Stimulated activated CD4-positive, alpha-beta T cell treated with anti-CD3 and anti-CD28 coated beads, Interleukin-1b, Interleukin-23, amount 100 ng/mL, for 24 hours (primary cell): ENCODE measurements at regions not wholly inside any gene's neighbourhood (a gene's known extent, or its start where the extent isn't known, plus 50 kb on each side); places are given as distances from the start of the nearest gene placed in this dataset.
"Not testable (repeated sequence)": the region's sequence is repeated elsewhere in the genome, so short reads cannot be mapped to it uniquely, and the experiment has no call there.

ENCODE experiments used
- DNase-seq, 4 experiments: peaks; one replicate each; pipeline ENCODE4 v3.0.0-alpha.2; 2020; ENCODE audit warnings: low read depth in 4 of 4, low spot score in 1 of 4

DNA sequence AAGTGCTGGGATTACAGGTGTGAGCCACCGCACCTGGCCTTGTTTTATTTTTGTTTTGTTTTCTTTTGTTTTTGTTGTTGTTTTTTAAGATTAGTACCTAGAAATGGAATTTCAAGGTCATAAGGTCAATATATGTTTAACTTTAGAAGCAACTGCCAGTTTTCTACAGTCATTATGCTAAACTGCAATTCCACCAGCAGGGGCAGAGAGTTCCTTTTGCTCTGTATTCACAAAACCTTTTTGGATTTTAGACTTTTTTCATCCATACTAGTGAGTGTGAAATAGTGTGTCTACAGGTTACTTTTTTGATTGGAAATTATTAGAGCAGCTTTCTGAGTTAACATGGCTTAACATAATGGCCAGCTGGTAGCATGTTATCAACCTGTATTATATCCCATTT is 580.6 kb downstream of the TRIML1 start:
- no peak for DNase-seq

- no peak for DNase-seq
Observed at GRCh38 chr4:188722911-188723310, 583.7 kb downstream of the TRIML1 start.

DNA sequence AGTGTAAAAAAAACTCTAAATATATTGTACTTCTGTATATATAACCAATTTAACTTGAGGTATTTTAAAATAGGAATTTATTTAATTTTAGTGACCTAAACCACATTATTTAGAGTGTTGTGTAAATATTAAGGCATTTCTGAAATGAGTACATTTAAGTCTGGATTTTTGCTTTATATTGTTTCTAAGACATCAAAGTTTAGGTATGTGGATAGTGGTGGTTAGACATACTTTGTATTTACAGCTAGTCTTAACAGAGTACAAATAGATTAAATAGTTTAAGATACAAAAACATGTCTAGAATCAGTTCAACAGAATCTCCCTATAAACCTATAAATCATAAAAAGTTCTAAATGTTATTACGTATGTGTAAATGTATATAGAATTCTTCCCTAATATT is 588.5 kb downstream of the TRIML1 start:
- no peak for DNase-seq

DNA sequence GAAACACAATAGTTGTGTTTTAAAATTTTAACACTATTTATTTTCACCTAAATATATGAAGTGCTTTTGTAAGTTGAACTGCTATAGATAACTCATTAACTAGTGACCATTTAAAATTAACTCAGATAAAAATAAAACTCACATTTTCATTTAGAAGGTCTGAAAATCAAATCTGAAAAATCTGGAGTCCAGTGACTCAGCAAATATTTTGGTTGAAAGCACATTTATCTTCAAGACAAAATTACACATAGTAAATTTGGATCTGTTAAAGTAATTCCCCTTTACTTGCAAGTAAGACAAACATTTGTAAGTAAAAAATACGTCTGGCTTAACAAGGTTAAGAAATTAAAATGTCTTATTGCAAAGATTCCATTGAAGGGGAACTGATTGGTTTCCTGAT is 589.1 kb downstream of the TRIML1 start:
- DNase-seq = no peak

GRCh38 chr4:188732131-188732530 is 592.9 kb downstream of the TRIML1 start:
- DNase-seq = no peak

DNA sequence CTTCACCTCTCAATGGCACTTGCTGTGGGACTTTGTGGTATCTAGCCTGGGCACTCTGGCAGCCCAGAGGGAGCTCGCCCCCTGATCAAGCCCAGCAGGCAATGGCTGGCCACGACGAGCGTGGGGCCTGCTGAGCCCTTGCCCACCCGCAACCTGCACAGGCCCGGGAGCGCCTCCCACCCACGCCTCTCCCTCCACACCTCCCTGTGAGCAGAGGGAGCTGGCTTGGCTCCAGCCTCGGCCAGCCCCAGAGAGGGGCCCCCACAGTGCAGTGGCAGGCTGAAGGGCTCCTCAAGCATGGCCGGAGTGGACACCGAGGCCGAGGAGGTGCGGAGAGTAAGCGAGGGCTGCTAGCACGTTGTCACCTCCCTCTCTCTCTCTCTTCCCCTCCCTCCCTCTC is 595.8 kb downstream of the TRIML1 start:
- DNase-seq = no peak

DNA sequence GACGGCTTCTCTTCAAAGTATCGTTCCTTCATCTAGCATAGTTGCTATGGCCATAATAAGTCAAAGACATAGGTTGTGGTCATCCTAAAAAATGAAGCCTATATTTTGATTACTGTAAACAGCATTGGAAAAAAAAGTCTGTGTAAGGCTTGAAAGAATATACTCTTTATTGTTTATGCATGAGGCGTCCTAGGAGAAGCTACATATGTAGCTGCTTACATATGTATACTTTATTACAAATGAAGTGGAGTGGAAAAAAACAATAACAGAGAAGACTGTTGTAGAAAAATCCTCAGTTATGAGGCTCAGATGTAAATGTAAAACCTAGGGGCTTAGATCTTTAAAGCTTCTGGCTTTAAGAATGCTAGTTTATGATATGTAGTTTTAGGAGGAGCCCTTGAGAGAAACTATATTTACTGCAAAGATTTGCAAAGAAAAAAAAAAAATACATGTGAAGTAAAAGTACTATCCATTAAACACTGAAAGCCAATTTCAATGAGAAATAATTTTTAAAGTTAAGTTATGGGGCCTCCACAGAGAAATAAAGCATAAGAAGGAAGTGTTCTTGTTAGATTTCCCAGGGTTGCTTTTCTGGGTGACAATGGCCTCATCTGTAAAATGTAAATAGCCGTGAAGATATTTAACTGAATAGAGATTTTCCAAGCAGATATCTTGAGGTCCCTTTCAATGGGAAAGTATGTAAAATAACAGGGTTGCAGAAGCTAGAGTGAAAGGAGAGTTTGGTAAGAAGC is 598.2 kb downstream of the TRIML1 start:
- no peak for DNase-seq

DNA sequence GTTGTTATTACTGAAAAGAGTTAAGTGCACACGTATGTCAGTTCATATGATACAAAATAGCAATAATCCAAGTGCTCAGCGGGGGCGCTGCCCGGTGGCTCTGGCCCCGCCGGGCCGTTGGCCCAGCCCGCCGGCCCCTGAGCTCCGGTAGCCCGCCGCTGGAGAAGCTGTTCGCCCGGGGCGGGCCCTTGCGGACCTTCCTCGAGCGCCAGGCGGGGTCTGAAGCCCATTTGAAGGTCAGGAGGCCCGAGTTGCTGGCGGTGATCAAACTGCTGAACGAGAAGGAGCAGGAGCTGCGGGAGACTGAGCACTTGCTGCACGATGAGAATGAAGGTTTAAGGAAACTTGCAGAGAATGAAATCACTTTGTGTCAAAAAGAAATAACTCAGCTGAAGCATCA is 599.0 kb downstream of the TRIML1 start:
- DNase-seq = not testable (repeated sequence)

GRCh38 chr4:188740172-188740571 is 600.9 kb downstream of the TRIML1 start:
- DNase-seq = not testable (repeated sequence)

DNA sequence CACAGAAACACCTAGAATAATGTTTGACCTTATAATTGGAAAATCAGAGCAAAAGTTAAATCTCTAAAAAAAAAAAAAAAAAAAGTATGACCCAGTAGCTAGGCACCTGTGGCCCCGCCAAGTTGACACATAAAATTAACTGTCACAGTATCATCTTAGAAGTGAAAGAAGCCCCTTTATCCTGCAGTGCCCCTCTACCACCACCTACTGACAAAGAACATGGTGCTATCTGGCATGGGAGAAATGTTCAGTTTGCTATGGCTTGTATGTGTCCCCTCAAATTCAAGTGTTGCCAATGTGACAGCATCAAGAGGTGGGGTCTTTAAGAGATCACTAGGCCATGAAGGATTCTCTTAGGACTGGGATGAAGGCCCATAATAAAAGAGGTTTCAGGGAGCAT is 601.5 kb downstream of the TRIML1 start:
- not testable (repeated sequence) for DNase-seq

GRCh38 chr4:188754372-188755002 is 615.2 kb downstream of the TRIML1 start:
- no peak for DNase-seq

GRCh38 chr4:188767496-188767895 is 628.3 kb downstream of the TRIML1 start:
- DNase-seq = no peak

DNA sequence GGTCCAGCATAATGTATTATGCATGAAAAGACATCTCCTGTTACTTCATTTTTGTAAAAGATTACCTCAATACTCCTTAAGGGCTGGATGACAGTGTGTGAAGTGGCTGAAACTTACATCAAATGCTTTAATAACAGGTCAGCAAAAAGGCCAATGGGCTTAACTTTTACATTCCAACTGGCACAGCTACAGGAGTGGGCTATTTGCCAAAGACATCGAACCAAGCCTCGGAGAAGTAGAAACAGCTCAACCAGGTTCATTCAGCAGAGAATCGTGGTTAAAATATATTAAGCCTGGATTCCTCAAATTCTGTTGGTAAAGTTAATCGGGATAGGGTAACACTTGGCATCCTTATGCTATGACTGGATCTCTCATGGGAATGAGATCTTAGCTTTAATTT is 639.7 kb downstream of the TRIML1 start:
- no peak for DNase-seq

- DNase-seq = no peak
Observed at GRCh38 chr4:188779581-188779980, 640.3 kb downstream of the TRIML1 start.

DNA sequence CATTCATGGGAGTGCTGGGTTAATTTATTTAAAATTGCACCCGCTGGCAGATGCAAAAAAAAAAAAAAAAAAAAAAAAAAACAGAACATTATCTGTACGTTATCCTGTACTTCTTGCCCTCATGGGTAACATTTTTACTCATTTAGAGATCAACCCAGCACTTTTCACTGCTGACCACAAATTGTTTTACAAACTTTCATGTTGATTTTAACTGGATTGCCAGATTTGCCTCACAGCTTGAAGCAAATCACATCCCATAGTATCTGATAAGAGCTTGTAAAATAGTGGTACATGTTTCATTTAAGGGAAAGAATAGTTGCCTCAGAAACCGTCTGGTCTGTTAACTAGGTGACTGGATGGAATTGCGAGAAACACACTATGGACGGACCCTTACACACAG is 640.8 kb downstream of the TRIML1 start:
- no peak for DNase-seq

DNA sequence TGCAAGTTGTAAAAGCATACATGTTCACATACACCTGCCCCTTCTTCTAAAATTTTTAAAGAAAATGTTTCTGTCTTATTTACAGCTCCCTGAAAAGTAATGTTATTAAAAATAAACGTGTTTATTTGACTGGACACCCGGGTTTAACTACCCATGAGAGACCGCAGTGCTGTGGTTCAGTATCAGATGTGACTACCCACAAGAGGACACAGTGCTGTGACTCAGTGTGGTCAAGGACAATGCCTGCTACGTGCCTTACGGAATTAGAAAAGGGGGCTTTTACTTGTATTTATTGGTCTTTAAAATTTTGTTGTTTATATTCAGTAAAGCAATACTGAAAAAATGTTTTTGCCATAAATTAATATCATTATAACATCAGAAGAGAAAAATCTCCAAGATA is 641.4 kb downstream of the TRIML1 start:
- DNase-seq = no peak

DNA sequence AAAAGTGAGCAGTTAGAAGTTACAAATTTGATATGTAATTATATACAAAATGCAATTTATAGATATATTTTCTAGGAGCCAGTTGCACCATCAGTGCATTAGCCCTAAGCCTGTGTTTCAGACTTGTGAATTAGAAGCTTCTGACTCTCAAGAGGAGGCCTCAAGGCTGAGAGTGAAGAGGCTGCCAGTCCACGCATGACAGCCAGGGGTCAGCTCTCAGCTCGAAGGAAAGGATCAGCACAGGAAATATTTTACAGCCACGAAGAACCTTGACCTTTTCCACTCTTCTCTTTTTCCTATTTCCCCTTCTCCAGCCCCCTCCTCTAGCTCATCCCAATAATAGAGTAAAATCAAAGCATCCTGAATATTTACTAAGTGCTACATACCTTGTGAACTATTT is 642.4 kb downstream of the TRIML1 start:
- DNase-seq = no peak

- no peak for DNase-seq
Observed at GRCh38 chr4:188783175-188783574, 643.9 kb downstream of the TRIML1 start.

GRCh38 chr4:188783606-188784160 is 644.4 kb downstream of the TRIML1 start:
- DNase-seq = no peak

GRCh38 chr4:188796600-188796999 is 657.4 kb downstream of the TRIML1 start:
- DNase-seq = not testable (repeated sequence)

GRCh38 chr4:188797011-188797410 is 657.8 kb downstream of the TRIML1 start:
- not testable (repeated sequence) for DNase-seq

GRCh38 chr4:188804861-188805260 is 665.6 kb downstream of the TRIML1 start:
- no peak for DNase-seq

DNA sequence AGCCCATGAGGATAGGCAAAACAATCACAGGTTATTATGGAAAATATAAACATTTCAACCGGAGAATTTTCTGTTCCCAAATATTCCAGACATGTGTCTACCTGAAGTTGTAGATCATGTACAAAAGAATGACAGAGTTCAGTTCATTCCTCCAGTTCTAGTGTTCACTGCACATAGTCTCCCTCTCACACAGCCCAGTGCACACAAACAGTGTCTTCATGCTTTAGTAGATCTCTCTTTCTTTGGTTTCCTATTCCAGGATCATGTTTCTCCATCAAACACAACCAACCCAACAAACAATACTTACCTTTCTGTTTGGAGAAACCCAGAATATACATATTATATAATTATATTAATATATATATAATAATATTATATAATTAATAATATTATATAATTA is 671.9 kb downstream of the TRIML1 start:
- DNase-seq = no peak
